Hepatocyte (in vitro differentiated cells): ENCODE measurements at regions not wholly inside any gene's neighbourhood (a gene's known extent, or its start where the extent isn't known, plus 50 kb on each side); places are given as distances from the start of the nearest gene placed in this dataset.

ENCODE experiments used
- CTCF ChIP-seq: fragments of 200-600 bp; sonication (generic); IDR thresholded peaks from 2 replicates; pipeline ENCODE4 v1.5.1; 2016; ENCODE audit warnings: antibody characterized with exemption, mild to moderate bottlenecking; ENCODE audit not compliant: poor library complexity
- EZH2 ChIP-seq: fragments of 200-600 bp; sonication (generic); IDR thresholded peaks from 2 replicates; pipeline ENCODE4 v1.6.1; 2016; ENCODE audit warnings: antibody characterized with exemption, mild to moderate bottlenecking, borderline replicate concordance
- EZH2phosphoT487 ChIP-seq: fragments of 200-600 bp; sonication (generic); IDR thresholded peaks from one replicate; pipeline ENCODE4 v1.6.1; 2018; ENCODE audit warnings: antibody characterized with exemption, mild to moderate bottlenecking, low read depth, moderate library complexity; ENCODE audit not compliant: unreplicated experiment, severe bottlenecking

- TF ChIP-seq CTCF (no peak), EZH2 (no peak), EZH2phosphoT487 (no peak)
Observed at GRCh38 chr9:118009614-118010013, 305.4 kb downstream of the TLR4 start.
